NCI-H2029 (cell line): ENCODE measurements at regions not wholly inside any gene's neighbourhood (a gene's known extent, or its start where the extent isn't known, plus 50 kb on each side); places are given as distances from the start of the nearest gene placed in this dataset.
A peak's percentile ranks its signal among the peaks of the same experiment; 100 is the strongest.

Experiments used
- DNase-seq: peaks from one replicate; lab custom pipeline; 2025; lab: John Stamatoyannopoulos, UW

DNA sequence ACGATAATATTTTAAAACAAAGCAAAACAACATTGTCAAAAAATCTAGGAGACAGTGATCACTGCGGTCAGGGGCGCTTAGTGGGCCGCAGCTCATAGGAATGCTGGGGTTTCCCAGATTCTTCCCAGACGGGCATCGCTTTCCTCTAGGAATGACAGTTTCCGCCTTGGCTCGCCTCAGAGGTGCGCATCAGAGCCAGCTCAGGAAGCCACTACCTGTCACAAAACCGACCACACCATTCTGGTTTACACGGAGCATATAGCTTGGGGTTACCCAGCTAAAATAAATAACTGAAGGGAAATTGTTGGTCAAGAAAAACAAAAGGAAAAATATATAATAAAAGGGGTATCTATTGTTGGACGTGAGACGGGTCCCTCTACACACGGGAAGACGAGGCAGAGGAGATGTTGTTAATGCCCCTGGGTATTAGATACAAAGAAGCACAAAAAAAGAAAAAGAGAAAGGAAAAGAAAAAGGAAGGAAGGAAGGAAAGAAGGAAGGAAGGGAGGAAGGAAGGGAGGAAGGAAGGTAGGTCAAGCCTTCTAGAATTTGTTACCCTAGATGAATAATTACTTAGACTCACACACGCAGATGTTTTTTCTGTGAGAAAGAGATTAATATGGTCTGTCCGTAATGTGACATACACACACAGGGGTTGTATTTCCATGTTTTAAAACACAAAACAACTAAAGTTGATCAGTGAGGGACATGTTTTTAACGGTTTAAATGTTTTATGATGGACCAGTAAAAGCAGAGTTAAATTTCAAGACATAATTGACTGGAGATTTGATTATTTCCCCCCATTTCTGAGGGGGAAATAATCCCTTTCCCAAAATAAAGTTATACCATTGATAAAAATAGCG lies 292.4 kb upstream of the NFE2L3 start:
- no peak for DNase-seq

GRCh38 chr7:25860275-25861163 lies 291.5 kb upstream of the NFE2L3 start:
- no peak for DNase-seq

- no peak for DNase-seq
Observed at GRCh38 chr7:25861164-25861496, 290.9 kb upstream of the NFE2L3 start.

DNA sequence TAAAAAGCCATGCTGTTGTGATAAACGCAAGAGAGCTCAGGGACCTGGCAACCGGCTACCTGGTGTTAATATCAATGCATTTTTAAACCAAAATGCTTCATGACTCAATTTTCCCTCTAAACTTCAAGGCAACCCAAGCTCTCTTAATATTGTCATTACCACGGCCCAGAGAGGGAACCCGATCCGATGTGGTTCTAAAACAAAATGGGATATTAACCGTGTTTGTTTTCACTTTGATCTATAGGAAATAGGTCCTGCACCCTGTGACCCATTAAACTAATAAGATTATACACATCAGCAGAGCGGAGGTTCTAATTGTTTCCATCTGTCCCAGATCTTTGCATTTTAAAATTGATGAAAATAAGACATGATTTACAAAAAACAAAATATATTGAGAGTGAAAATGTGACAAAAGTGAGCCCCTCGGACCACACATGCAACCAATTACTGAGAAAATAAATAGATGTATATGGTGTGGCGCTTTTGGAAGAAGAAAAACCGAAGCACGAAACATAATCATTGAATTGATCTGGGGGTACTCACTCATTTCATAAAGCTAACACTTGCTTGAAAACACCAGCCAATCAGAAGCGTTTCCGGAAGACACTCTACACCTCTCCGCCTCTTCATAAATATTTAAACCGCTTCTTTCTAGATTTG lies 290.3 kb upstream of the NFE2L3 start:
- no peak for DNase-seq

DNA sequence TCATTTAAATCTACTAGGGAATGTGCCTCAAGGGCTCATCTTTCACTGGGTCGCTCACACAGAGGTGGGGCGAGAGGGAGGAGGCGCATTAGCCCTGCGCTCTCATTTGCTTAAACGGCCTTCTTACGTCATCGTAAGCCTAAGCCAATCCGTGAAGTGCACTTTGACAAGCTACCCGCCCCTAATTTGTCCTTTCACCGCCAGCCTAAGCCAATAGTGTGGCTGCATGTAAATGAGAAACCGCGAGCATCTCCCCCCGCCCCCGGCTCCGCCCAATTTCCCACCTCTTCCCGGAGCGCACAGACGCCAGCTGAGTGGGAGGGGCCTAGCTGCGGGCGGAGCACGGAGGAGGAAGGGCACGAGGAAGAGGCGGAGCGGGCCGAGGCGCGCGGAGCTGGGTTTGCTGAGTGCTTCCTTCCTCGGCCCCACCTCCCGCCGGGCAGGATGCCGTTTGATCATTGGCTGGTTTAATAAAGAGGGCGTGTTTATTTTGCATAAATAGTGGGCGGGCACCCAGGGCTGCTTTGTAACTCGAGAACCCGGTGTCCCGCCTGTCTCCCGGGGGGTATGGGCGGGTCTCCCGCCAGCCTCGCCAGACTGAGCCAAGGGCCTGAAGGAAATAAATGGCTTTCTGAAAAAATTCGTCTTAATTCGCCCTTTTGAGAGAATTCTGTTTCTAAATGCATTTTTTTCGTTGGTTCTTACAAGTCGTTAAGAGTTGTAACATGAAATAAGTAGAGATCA lies 289.6 kb upstream of the NFE2L3 start:
- DNase-seq = peak; percentile 100

GRCh38 chr7:25863005-25863728 lies 288.8 kb upstream of the NFE2L3 start:
- no peak for DNase-seq

- no peak for DNase-seq
Observed at GRCh38 chr7:25863729-25864110, 288.3 kb upstream of the NFE2L3 start.

DNA sequence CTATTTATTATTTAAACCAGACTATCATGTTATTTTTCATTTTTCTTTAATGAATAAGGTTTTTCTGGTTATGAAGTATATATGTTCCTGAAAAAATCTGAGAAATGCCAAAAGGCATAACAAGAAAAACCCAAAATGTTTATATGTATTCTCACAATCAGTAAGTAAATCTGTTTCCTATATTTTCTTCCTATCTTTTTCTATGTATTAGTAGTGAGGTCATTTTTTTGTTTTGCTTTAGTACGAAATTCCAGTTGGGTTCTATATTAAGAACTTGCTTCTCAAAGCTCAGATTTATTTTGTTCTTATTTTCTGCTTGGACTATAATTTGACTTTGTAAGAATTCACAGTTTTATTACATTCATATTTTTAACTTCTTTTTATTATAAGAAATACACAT lies 287.5 kb upstream of the NFE2L3 start:
- DNase-seq = no peak

GRCh38 chr7:25864943-25865751 lies 286.9 kb upstream of the NFE2L3 start:
- no peak for DNase-seq

DNA sequence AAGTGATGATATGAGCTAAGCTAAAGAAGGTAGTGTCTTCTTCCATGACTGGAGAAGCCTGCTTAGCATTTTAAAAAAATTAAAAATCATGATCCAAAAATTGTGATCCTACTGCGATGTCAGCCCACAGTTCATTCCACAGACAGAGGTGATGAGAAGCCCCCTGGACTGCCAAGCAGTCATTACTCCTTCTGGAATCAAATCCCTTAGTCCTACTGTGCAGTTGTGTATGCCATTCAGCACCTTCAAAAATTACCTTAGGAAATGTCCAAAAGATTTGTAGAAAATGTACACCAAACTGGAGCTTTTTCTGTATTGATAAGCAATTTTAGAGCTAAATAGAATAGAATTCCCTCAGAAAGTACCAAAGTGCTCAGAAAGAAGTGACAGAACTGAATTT lies 283.5 kb upstream of the NFE2L3 start:
- no peak for DNase-seq

- no peak for DNase-seq
Observed at GRCh38 chr7:25870574-25870973, 281.4 kb upstream of the NFE2L3 start.

- DNase-seq = no peak
Observed at GRCh38 chr7:25876092-25876491, 275.9 kb upstream of the NFE2L3 start.

- DNase-seq = no peak
Observed at GRCh38 chr7:25877802-25878789, 273.9 kb upstream of the NFE2L3 start.

DNA sequence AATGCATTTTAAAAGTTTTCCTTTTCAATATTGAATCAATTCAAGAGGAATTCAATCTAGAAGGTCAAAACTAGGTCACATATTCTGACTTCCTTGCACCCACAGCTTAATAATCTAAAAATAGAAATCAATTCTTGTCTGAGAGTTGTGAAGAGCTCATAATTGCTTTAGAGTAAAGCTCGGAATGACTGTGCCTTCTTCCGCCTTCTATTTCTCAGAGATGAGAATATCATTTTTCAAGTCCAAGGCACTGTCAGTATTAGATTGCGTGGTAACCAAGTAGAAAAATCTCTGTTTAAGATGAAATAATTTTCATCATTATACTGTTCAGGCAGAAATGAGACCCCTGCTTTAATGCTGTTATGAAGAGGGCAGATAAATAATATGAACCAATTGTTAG lies 272.2 kb upstream of the NFE2L3 start:
- DNase-seq = no peak

GRCh38 chr7:25881317-25882037 lies 270.5 kb upstream of the NFE2L3 start:
- no peak for DNase-seq

GRCh38 chr7:25882151-25882773 lies 269.7 kb upstream of the NFE2L3 start:
- no peak for DNase-seq

GRCh38 chr7:25884265-25884828 lies 267.7 kb upstream of the NFE2L3 start:
- DNase-seq = no peak
